Right atrium auricular region (tissue), 2 donors: ENCODE measurements at regions not wholly inside any gene's neighbourhood (a gene's known extent, or its start where the extent isn't known, plus 50 kb on each side); places are given as distances from the start of the nearest gene placed in this dataset.

Source experiments
- DNase-seq: peaks from one replicate; pipeline ENCODE4 v3.0.0-alpha.2; 2019; ENCODE audit warnings: low spot score
- H3K27ac ChIP-seq, 2 donors: fragments of 200-600 bp; sonication (generic); 1 replicate in 1 of 2; 2 replicates in 1 of 2; pipeline ENCODE4 v1.5.1; 2016 to 2019
- H3K27me3 ChIP-seq, 2 donors: fragments of 200-600 bp; sonication (generic); one replicate each; pipeline versions ENCODE4 v1.5.1 to v1.6.0; 2017 to 2019
- H3K36me3 ChIP-seq: fragments of 200-600 bp; sonication (generic); one replicate; pipeline ENCODE4 v1.5.1; 2016
- H3K4me1 ChIP-seq, 2 donors: fragments of 200-600 bp; sonication (generic); one replicate each; pipeline versions ENCODE4 v1.5.1 to v1.6.0; 2017 to 2019
- H3K4me3 ChIP-seq, 2 donors: fragments of 200-600 bp; sonication (generic); 1 replicate in 1 of 2; 2 replicates in 1 of 2; pipeline ENCODE4 v1.5.1; 2017 to 2019; ENCODE audit warnings: mild to moderate bottlenecking in 1 of 2, moderate library complexity in 1 of 2
- H3K9me3 ChIP-seq, 2 donors: fragments of 200-600 bp; sonication (generic); one replicate each; pipeline ENCODE4 v1.5.1; 2019
- TF ChIP-seq, protein P1 (sequence below), 2 donors: fragments of 200-600 bp; sonication (generic); IDR thresholded peaks; one replicate each; pipeline ENCODE4 v1.5.1; 2019; ENCODE audit warnings: antibody characterized with exemption in 2 of 2

DNA sequence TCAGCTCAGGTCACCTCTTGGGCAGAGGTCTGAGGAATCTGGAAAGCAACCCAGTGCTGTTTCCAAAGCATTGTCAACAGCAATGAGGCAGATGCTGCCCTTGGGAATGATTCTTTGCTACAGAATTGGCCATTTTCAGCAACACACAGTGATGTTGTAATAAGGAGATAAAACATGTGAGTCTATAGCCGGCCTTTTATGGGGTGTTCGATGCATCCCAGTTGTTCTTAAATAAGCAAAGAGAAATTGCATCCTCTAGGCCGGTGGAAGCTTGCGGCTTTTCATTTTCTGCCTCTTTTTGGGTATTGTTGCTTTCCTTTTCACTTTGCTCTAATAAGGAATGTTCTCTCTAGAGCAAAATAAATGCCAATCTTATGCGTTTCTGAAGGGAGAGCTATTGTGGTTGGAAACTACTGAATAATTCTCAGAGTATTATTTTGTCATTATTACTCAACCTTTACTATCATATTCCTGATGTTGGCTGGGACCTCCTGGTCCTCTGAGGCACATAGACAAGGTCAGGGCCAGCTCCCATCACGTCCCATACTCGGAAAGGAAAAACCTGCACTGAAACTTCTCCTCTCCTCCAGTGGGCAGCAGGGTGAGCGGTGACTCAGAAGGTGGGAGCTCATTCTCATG is 214.2 kb downstream of the CDH26 start:
- no peaks in the 10 kb centered on the region for H3K27me3 ChIP-seq
- H3K9me3 ChIP-seq, result peaks cover 0 to 3% of the 10 kb centered on the region in 2 donors
- no peak overlapping the region for H3K4me3 ChIP-seq
- TF ChIP-seq, protein P1, sequence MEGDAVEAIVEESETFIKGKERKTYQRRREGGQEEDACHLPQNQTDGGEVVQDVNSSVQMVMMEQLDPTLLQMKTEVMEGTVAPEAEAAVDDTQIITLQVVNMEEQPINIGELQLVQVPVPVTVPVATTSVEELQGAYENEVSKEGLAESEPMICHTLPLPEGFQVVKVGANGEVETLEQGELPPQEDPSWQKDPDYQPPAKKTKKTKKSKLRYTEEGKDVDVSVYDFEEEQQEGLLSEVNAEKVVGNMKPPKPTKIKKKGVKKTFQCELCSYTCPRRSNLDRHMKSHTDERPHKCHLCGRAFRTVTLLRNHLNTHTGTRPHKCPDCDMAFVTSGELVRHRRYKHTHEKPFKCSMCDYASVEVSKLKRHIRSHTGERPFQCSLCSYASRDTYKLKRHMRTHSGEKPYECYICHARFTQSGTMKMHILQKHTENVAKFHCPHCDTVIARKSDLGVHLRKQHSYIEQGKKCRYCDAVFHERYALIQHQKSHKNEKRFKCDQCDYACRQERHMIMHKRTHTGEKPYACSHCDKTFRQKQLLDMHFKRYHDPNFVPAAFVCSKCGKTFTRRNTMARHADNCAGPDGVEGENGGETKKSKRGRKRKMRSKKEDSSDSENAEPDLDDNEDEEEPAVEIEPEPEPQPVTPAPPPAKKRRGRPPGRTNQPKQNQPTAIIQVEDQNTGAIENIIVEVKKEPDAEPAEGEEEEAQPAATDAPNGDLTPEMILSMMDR (IDR thresholded peaks at IDR 0.05), result no peak
- DNase-seq, result no peak
- H3K36me3 ChIP-seq, result no peaks in the 10 kb centered on the region
- no peaks in the 10 kb centered on the region for H3K4me1 ChIP-seq
- no peak overlapping the region for H3K27ac ChIP-seq

DNA sequence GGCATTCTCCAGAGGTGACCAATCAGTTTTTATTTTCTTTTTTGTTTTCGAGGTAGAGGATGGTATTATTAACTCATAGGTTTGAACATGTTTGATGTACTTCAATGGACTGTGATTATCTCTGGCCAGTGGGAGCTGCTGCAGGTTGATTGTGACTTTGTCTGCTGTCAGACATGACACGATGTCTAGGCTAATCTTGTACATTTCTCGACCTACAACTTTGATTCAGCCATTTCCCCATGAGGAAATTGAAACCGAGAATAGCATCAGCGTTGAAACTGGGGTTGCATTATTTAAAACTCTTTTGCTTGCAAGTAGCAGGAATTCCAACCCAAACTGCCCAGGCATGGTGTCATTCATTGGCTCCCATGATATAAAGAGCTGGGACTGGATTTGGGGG is 218.9 kb downstream of the CDH26 start:
- Histone ChIP-seq H3K36me3 (no peaks in the 10 kb centered on the region), H3K27ac (no peak overlapping the region), H3K9me3 (peaks cover 0 to 3% of the 10 kb centered on the region in 2 donors), H3K27me3 (no peaks in the 10 kb centered on the region), H3K4me3 (no peak overlapping the region), H3K4me1 (no peaks in the 10 kb centered on the region)
- DNase-seq, result no peak
- TF ChIP-seq, protein P1 (IDR thresholded peaks at IDR 0.05), result no peak

DNA sequence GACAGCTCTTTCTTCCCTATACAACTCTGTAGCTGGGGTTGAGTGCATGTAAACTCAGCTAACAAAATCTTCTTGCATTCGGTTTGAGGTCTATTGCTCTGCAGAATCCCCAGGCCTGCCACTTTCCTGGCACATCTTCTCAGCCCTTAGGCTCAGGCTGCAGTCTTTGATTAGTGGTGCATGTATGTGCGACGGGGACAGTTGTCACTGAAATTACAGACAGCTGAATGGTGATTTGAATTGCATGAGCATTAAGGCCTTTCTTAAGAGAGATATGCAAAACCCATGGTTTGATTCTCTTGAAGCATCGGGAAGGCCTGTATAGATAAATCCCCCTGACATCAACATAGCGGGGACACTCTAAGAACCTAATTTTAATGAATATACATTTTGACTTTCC is 222.8 kb downstream of the CDH26 start:
- Histone ChIP-seq H3K9me3 (no peaks in the 10 kb centered on the region), H3K27ac (no peak overlapping the region), H3K4me3 (no peak overlapping the region), H3K4me1 (no peaks in the 10 kb centered on the region), H3K27me3 (no peaks in the 10 kb centered on the region), H3K36me3 (no peaks in the 10 kb centered on the region)
- no peak for DNase-seq
- TF ChIP-seq, protein P1 (IDR thresholded peaks at IDR 0.05), result no peak

DNA sequence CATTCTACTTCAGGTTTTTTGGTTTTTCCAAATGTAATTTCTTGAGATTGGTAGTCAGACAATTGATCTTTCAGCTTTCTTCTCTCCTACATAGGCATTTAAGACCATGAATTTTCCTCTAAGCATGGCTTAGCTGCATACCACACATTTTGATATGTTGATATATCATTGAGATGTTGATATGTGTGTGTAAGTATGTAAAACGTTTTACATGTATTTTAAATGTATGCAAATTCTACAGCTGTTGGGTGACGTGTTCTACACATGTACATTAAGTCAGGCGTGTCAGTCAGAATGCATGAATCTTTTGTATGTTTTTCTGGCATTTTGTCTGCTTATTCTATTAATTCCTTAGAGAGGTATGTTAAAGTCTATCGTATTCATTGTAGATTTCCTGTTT is 228.2 kb downstream of the CDH26 start:
- H3K36me3 ChIP-seq, result no peaks in the 10 kb centered on the region
- TF ChIP-seq, protein P1 (IDR thresholded peaks at IDR 0.05), result no peak

DNA sequence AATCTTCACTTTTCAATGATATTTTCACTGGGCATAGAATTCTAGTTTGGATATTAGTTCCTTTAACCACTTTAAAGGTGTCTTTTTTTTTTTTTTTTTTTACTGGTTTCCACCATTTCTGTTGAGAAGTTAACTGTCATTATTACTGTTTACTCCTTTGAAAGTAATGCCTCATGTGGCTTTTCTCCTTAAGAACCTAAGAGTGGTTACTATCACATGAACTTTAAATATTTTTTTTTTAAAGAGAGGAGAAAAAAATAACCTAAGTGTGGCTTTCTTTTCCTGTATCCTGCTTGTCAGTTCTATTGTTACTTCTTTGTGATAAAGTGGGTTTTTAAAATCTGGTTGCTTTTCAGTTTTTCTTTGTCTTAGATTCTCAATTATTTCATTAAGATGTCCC is 229.5 kb downstream of the CDH26 start:
- DNase-seq, result no peak
- Histone ChIP-seq H3K36me3 (no peaks in the 10 kb centered on the region), H3K4me1 (no peaks in the 10 kb centered on the region)

More for the DNA sequence above, 228.2 kb downstream of the CDH26 start:
- Histone ChIP-seq H3K9me3 (no peaks in the 10 kb centered on the region), H3K27me3 (no peaks in the 10 kb centered on the region), H3K4me3 (no peak overlapping the region), H3K4me1 (no peaks in the 10 kb centered on the region), H3K27ac (no peak overlapping the region)
- DNase-seq, result no peak

More for the DNA sequence above, 229.5 kb downstream of the CDH26 start:
- TF ChIP-seq, protein P1 (IDR thresholded peaks at IDR 0.05), result no peak
- Histone ChIP-seq H3K27me3 (no peaks in the 10 kb centered on the region), H3K4me3 (no peak overlapping the region), H3K27ac (no peak overlapping the region), H3K9me3 (no peaks in the 10 kb centered on the region)
